ENCODE measurements at regions not wholly inside any gene's neighbourhood (a gene's known extent, or its start where the extent isn't known, plus 50 kb on each side); places are given as distances from the start of the nearest gene placed in this dataset.
"Not testable (repeated sequence)": the region's sequence is repeated elsewhere in the genome, so short reads cannot be mapped to it uniquely, and the experiment has no call there.

GRCh38 chr13:109257761-109258157, 528.6 kb downstream of the IRS2 start:
- WGBS (ENCODE audit: extremely low coverage, insufficient coverage, insufficient read length): no CpG with 5 or more reads among the region's 6 CpGs
- not testable (repeated sequence) for H3K36me3 ChIP-seq (ENCODE audit: control insufficient read depth in 1 of 2, insufficient read depth in 2 of 2, low read length in 2 of 2); H3K4ac ChIP-seq (ENCODE audit: low read depth, low read length); H2AK5ac ChIP-seq (ENCODE audit: low read length); H3K27ac ChIP-seq (ENCODE audit: low read depth, low read length); DNase-seq; H4K12ac ChIP-seq (ENCODE audit: low read depth, low read length); H3K4me3 ChIP-seq (ENCODE audit: low read depth, low read length); H4K8ac ChIP-seq (ENCODE audit: low read depth, low read length); H3K79me2 ChIP-seq (ENCODE audit: control insufficient read depth, insufficient read depth, low read length, poor library complexity); H3K18ac ChIP-seq (ENCODE audit: low read length); H2AFZ ChIP-seq (ENCODE audit: insufficient read depth, low read length, poor library complexity); H3K9me3 ChIP-seq (ENCODE audit: insufficient read depth, low read depth, low read length); H3K27me3 ChIP-seq (ENCODE audit: insufficient read depth, low read length); H3K4me1 ChIP-seq (ENCODE audit: control insufficient read depth in 1 of 2, insufficient read depth in 2 of 2, low read length in 2 of 2); H3K23ac ChIP-seq (ENCODE audit: low read length); H3K9ac ChIP-seq (ENCODE audit: low read length); H3K4me2 ChIP-seq (ENCODE audit: low read length)
- H3K79me1 ChIP-seq (ENCODE audit: low read length): peaks cover 17% of the 10 kb centered on the region
- H4K91ac ChIP-seq (ENCODE audit: low read depth, low read length): peak overlapping the region; percentile 92
- H2BK5ac ChIP-seq (ENCODE audit: low read depth, low read length, poor library complexity): peak overlapping the region; percentile 73
- peak overlapping the region; percentile 98 for H2BK12ac ChIP-seq (ENCODE audit: low read length)
- H2BK120ac ChIP-seq (ENCODE audit: insufficient read depth, low read length, poor library complexity): peak overlapping the region; percentile 79
- H3K14ac ChIP-seq (ENCODE audit: low read length): peak overlapping the region; percentile 15

Data from trophoblast cell (in vitro differentiated cells and primary cell).